Loucy (cell line): ENCODE measurements at regions not wholly inside any gene's neighbourhood (a gene's known extent, or its start where the extent isn't known, plus 50 kb on each side); places are given as distances from the start of the nearest gene placed in this dataset.

Experiments used
- CTCF ChIP-seq: fragments of 200-600 bp; sonication (generic); conservative IDR thresholded peaks from 2 replicates; pipeline ENCODE4 v1.5.1; 2014; ENCODE audit warnings: mild to moderate bottlenecking, antibody characterized with exemption, low read length
- EZH2phosphoT487 ChIP-seq: fragments of 200-600 bp; IDR thresholded peaks from 2 replicates; pipeline ENCODE4 v1.6.1; 2018; ENCODE audit warnings: antibody characterized with exemption, mild to moderate bottlenecking, moderate library complexity, borderline replicate concordance

GRCh38 chr18:2082676-2083075 is 488.6 kb downstream of the METTL4 start:
- no peak for TF ChIP-seq EZH2phosphoT487
- TF ChIP-seq CTCF = no peak
